Caco-2 (cell line): ENCODE measurements at regions not wholly inside any gene's neighbourhood (a gene's known extent, or its start where the extent isn't known, plus 50 kb on each side); places are given as distances from the start of the nearest gene placed in this dataset.

ENCODE experiments used
- BruUV-seq: library from RNA; stranded (reverse); fragments of 400-500 nt; replicated peaks from 2 replicates; lab custom pipeline; 2021; lab: Mats Ljungman, UMichigan
- CTCF ChIA-PET: fragments of 300-600 bp; sonication (Branson Sonifier 250); formaldehyde crosslinking; loops from one replicate; lab custom pipeline; 2022; ENCODE audit warnings: antibody characterized with exemption; lab: Charles Lee
- POLR2A ChIA-PET: fragments of 300-600 bp; sonication (Branson Sonifier 250); formaldehyde crosslinking; loops from one replicate; lab custom pipeline; 2022; ENCODE audit warnings: antibody characterized with exemption; lab: Charles Lee
- DNase-seq, 2 experiments: peaks; one replicate each; pipeline versions ENCODE4 v3.0.0 to v3.0.0-alpha.2; 2020 to 2022
- H3K27me3 ChIP-seq: replicated peaks from 2 replicates; pipeline ENCODE4 v1.6.0; 2011; ENCODE audit warnings: low read length; ENCODE audit not compliant: control insufficient read depth, insufficient read depth
- H3K36me3 ChIP-seq: 2 replicates; pipeline ENCODE4 v1.5.1; 2011; ENCODE audit warnings: low read length; ENCODE audit not compliant: control insufficient read depth, insufficient read depth
- H3K4me1 ChIP-seq: fragments of 250-450 bp; sonication (Bioruptor Pico); 2 replicates; pipeline ENCODE4 v1.5.1; 2020; ENCODE audit warnings: mild to moderate bottlenecking
- H3K4me3 ChIP-seq: 2 replicates; pipeline ENCODE4 v1.5.1; 2011; ENCODE audit warnings: low read depth, mild to moderate bottlenecking, control low read depth, low read length
- H3K9me3 ChIP-seq: fragments of 250-450 bp; sonication (Bioruptor Pico); 2 replicates; pipeline ENCODE4 v1.5.1; 2020; ENCODE audit warnings: mild to moderate bottlenecking, moderate library complexity
- H3K27ac Mint-ChIP-seq: one replicate; pipeline ENCODE4 v1.8.0; 2022; ENCODE audit warnings: mixed read lengths; ENCODE audit not compliant: unreplicated experiment
- H3K27me3 Mint-ChIP-seq: one replicate; pipeline ENCODE4 v1.8.0; 2022; ENCODE audit warnings: mixed read lengths; ENCODE audit not compliant: insufficient read depth, unreplicated experiment
- H3K36me3 Mint-ChIP-seq: one replicate; pipeline ENCODE4 v1.8.0; 2022; ENCODE audit warnings: mild to moderate bottlenecking, mixed read lengths; ENCODE audit not compliant: insufficient read depth, unreplicated experiment
- H3K4me1 Mint-ChIP-seq: one replicate; pipeline ENCODE4 v1.8.0; 2022; ENCODE audit warnings: low read depth, mixed read lengths; ENCODE audit not compliant: unreplicated experiment
- H3K4me3 Mint-ChIP-seq: one replicate; pipeline ENCODE4 v1.8.0; 2022; ENCODE audit warnings: mild to moderate bottlenecking, moderate library complexity, mixed read lengths; ENCODE audit not compliant: unreplicated experiment
- H3K9me3 Mint-ChIP-seq: one replicate; pipeline ENCODE4 v1.8.0; 2022; ENCODE audit warnings: mixed read lengths; ENCODE audit not compliant: unreplicated experiment
- intact Hi-C: fragments of 100-400 bp; cut with micrococcal nuclease; formaldehyde crosslinking; loops from one replicate; pipeline ENCODE4 v1.10.0; 2022; ENCODE audit not compliant: unreplicated experiment
- TF ChIP-seq, protein P1 (sequence below), 2 experiments: fragments of 200-600 bp in 1 of 2; IDR thresholded peaks; 1 replicate in 1 of 2; 2 replicates in 1 of 2; pipeline versions ENCODE4 v1.5.1 to v1.8.0; 2011 to 2022; ENCODE audit warnings: antibody characterized with exemption in 1 of 2, control low read depth in 1 of 2, inconsistent platforms in 1 of 2, low read depth in 1 of 2, low read length in 1 of 2, mild to moderate bottlenecking in 1 of 2, moderate library complexity in 1 of 2; ENCODE audit not compliant: insufficient read depth in 1 of 2, severe bottlenecking in 1 of 2, unreplicated experiment in 1 of 2

DNA sequence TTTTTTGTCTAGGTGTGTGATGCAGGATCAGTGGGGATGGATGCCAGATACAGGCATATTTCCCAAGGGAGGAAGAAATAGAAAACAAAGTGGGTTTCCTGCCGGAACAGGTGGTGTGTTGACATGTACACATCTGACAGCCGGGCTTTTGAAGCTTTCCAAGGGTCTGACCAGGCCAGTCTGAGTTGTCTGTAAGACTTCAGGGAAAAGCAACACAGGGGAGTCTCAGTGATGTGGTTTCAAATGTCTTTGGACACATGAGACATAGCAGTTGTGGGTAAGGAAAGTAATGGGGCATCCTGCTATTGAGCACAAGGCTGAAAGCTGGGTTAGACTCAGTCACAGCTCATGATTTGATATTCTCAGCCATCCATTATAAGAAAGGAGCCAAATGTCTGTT is 274.9 kb downstream of the PIK3R1 start:
- Mint-ChIP-seq H3K36me3 (peaks cover 1% of the 10 kb centered on the region), H3K27ac (no peak overlapping the region), H3K27me3 (no peaks in the 10 kb centered on the region), H3K4me1 (no peaks in the 10 kb centered on the region), H3K9me3 (peaks cover 2% of the 10 kb centered on the region), H3K4me3 (no peak overlapping the region)
- Histone ChIP-seq H3K27me3 (no peaks in the 10 kb centered on the region), H3K9me3 (peaks cover 16% of the 10 kb centered on the region), H3K36me3 (no peaks in the 10 kb centered on the region), H3K4me1 (no peaks in the 10 kb centered on the region), H3K4me3 (no peak overlapping the region)
- TF ChIP-seq, protein P1, sequence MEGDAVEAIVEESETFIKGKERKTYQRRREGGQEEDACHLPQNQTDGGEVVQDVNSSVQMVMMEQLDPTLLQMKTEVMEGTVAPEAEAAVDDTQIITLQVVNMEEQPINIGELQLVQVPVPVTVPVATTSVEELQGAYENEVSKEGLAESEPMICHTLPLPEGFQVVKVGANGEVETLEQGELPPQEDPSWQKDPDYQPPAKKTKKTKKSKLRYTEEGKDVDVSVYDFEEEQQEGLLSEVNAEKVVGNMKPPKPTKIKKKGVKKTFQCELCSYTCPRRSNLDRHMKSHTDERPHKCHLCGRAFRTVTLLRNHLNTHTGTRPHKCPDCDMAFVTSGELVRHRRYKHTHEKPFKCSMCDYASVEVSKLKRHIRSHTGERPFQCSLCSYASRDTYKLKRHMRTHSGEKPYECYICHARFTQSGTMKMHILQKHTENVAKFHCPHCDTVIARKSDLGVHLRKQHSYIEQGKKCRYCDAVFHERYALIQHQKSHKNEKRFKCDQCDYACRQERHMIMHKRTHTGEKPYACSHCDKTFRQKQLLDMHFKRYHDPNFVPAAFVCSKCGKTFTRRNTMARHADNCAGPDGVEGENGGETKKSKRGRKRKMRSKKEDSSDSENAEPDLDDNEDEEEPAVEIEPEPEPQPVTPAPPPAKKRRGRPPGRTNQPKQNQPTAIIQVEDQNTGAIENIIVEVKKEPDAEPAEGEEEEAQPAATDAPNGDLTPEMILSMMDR (IDR thresholded peaks at IDR 0.05; ENCODE audit: insufficient read depth in 1 of 2, low read depth in 1 of 2, low read length in 1 of 2, severe bottlenecking in 1 of 2, unreplicated experiment in 1 of 2), result no peak
- no TSS peak for BruUV-seq
- CTCF ChIA-PET, result no interaction called here
- intact Hi-C loops, result no loop called here
- DNase-seq, result no peak
- POLR2A ChIA-PET, result no interaction called here

DNA sequence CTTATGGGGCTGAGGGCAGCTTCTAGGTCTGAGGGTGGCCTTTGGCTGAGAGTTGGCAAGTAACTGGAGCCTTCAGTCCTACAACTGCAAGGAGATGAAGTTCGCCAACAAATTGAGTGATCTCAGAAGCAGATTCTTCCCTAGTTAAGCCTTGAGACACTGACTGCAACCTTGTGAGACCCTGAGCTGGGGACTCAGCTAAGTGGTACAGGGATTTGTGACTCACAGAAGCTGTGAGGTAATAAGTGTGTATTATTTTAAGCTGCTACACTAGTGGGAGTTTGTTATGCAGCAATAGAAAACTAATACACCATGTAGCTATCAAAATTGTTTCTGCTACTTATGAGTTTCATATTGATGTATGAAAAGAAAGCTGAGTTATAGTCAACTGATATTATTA is 279.2 kb downstream of the PIK3R1 start:
- H3K27ac Mint-ChIP-seq, result no peak overlapping the region
- TF ChIP-seq, protein P1 (IDR thresholded peaks at IDR 0.05; ENCODE audit: insufficient read depth in 1 of 2, low read depth in 1 of 2, low read length in 1 of 2, severe bottlenecking in 1 of 2, unreplicated experiment in 1 of 2), result no peak
- H3K9me3 Mint-ChIP-seq, result peaks cover 38% of the 10 kb centered on the region
- Histone ChIP-seq H3K27me3 (no peaks in the 10 kb centered on the region), H3K4me1 (no peaks in the 10 kb centered on the region), H3K36me3 (no peaks in the 10 kb centered on the region), H3K4me3 (no peak overlapping the region), H3K9me3 (peaks cover 29% of the 10 kb centered on the region)
- no peaks in the 10 kb centered on the region for H3K4me1 Mint-ChIP-seq
- DNase-seq, result no peak
- intact Hi-C loops, result no loop called here
- peaks cover 6% of the 10 kb centered on the region for H3K36me3 Mint-ChIP-seq
- ChIA-PET CTCF (no interaction called here), POLR2A (no interaction called here)
- H3K27me3 Mint-ChIP-seq, result no peaks in the 10 kb centered on the region
- BruUV-seq, result no TSS peak
- no peak overlapping the region for H3K4me3 Mint-ChIP-seq

DNA sequence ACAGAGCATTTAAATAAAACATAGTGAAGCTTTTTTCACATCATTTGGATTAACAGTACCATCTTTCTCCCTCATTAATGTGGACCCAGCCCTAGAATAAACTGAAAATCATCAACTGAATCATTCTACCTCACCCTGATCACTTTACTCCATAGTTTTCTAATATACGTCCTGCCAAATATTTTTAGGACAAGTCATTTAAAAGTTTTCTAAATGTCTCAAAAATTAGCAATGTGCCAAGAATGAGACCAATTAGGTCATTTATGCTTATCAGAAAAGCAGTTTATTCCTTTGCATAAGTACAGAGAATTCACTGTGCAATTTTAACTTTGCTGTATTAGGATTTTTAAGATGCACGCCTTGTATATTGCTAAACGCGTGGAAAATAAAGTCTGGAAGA is 284.4 kb downstream of the PIK3R1 start:
- ChIA-PET CTCF (no interaction called here), POLR2A (no interaction called here)
- Mint-ChIP-seq H3K36me3 (peaks cover 12% of the 10 kb centered on the region), H3K4me3 (no peak overlapping the region), H3K9me3 (peaks cover 54% of the 10 kb centered on the region), H3K27ac (no peak overlapping the region), H3K4me1 (no peaks in the 10 kb centered on the region), H3K27me3 (no peaks in the 10 kb centered on the region)
- Histone ChIP-seq H3K4me3 (no peak overlapping the region), H3K4me1 (peaks cover 6% of the 10 kb centered on the region), H3K27me3 (no peaks in the 10 kb centered on the region), H3K9me3 (peaks cover 34% of the 10 kb centered on the region), H3K36me3 (no peaks in the 10 kb centered on the region)
- TF ChIP-seq, protein P1 (IDR thresholded peaks at IDR 0.05; ENCODE audit: insufficient read depth in 1 of 2, low read depth in 1 of 2, low read length in 1 of 2, severe bottlenecking in 1 of 2, unreplicated experiment in 1 of 2), result no peak
- intact Hi-C loops, result no loop called here
- DNase-seq, result no peak
- BruUV-seq, result no TSS peak
